GM23248 (cell line): ENCODE measurements at regions not wholly inside any gene's neighbourhood (a gene's known extent, or its start where the extent isn't known, plus 50 kb on each side); places are given as distances from the start of the nearest gene placed in this dataset.

Source experiments
- DNase-seq: peaks from one replicate; pipeline ENCODE4 v3.0.0-alpha.2; 2015
- H2AFZ ChIP-seq: fragments of 200-600 bp; sonication (generic); 2 replicates; pipeline ENCODE4 v1.6.1; 2016; ENCODE audit warnings: antibody characterized with exemption
- H3F3A ChIP-seq: fragments of 200-600 bp; sonication (generic); 2 replicates; pipeline ENCODE4 v1.6.1; 2016; ENCODE audit warnings: mild to moderate bottlenecking, antibody characterized with exemption, mixed run types; ENCODE audit not compliant: insufficient read depth
- H3K27ac ChIP-seq: fragments of 200-600 bp; sonication (generic); 2 replicates; pipeline ENCODE4 v1.5.1; 2016; ENCODE audit warnings: mild to moderate bottlenecking
- H3K27me3 ChIP-seq: fragments of 200-600 bp; sonication (generic); replicated peaks from 2 replicates; pipeline ENCODE4 v1.6.1; 2016; ENCODE audit warnings: mild to moderate bottlenecking; ENCODE audit not compliant: insufficient read depth
- H3K36me3 ChIP-seq: fragments of 200-600 bp; sonication (generic); 2 replicates; pipeline ENCODE4 v1.6.1; 2016; ENCODE audit warnings: low read depth, mild to moderate bottlenecking
- H3K4me1 ChIP-seq: fragments of 200-600 bp; sonication (generic); 2 replicates; pipeline ENCODE4 v1.6.1; 2016; ENCODE audit warnings: mild to moderate bottlenecking; ENCODE audit not compliant: insufficient read depth
- H3K4me2 ChIP-seq: fragments of 200-600 bp; sonication (generic); one replicate; pipeline ENCODE4 v1.6.1; 2016; ENCODE audit warnings: mild to moderate bottlenecking; ENCODE audit not compliant: unreplicated experiment
- H3K4me3 ChIP-seq: fragments of 200-600 bp; sonication (generic); 2 replicates; pipeline ENCODE4 v1.5.1; 2016; ENCODE audit warnings: mild to moderate bottlenecking
- H3K79me2 ChIP-seq: fragments of 200-600 bp; sonication (generic); 2 replicates; pipeline ENCODE4 v1.6.1; 2016; ENCODE audit warnings: mild to moderate bottlenecking; ENCODE audit not compliant: insufficient read depth
- H3K9ac ChIP-seq: fragments of 200-600 bp; sonication (generic); 2 replicates; pipeline ENCODE4 v1.6.1; 2016; ENCODE audit warnings: mild to moderate bottlenecking
- H3K9me2 ChIP-seq: fragments of 200-600 bp; sonication (generic); 2 replicates; pipeline ENCODE4 v1.6.1; 2016; ENCODE audit warnings: mixed run types, mild to moderate bottlenecking, moderate library complexity; ENCODE audit not compliant: insufficient read depth
- H3K9me3 ChIP-seq: fragments of 200-600 bp; sonication (generic); one replicate; pipeline ENCODE4 v1.6.1; 2017; ENCODE audit warnings: low read depth
- H4K20me1 ChIP-seq: fragments of 200-600 bp; sonication (generic); 2 replicates; pipeline ENCODE4 v1.6.0; 2016; ENCODE audit not compliant: insufficient read depth
- EZH2 ChIP-seq: fragments of 200-600 bp; sonication (generic); IDR thresholded peaks from 2 replicates; pipeline ENCODE4 v1.6.1; 2018; ENCODE audit warnings: antibody characterized with exemption, mild to moderate bottlenecking; ENCODE audit not compliant: insufficient read depth, poor library complexity, severe bottlenecking
- EZH2phosphoT487 ChIP-seq: fragments of 200-600 bp; sonication (generic); IDR thresholded peaks from 2 replicates; pipeline ENCODE4 v1.6.1; 2018; ENCODE audit warnings: antibody characterized with exemption, moderate library complexity, mild to moderate bottlenecking, low read depth; ENCODE audit not compliant: insufficient read depth
- WGBS, 2 experiments: methylation state at CpG; one replicate each; pipeline ENCODE4 v1.1.6; 2015 to 2017; ENCODE audit warnings: low lambda C conversion rate in 2 of 2, low coverage in 1 of 2; ENCODE audit errors: missing lambda C conversion rate in 2 of 2; 5-methylcytosine and 5-hydroxymethylcytosine counted together
- in situ Hi-C: fragments of 300-500 bp; cut with MboI; formaldehyde crosslinking; loops from 2 replicates; pipeline ENCODE4 v1.15.0; 2020

- Histone ChIP-seq H3K36me3 (no peaks in the 10 kb centered on the region), H3K4me1 (no peaks in the 10 kb centered on the region), H3K9ac (no peak overlapping the region), H3K9me3 (no peaks in the 10 kb centered on the region), H3K27ac (no peak overlapping the region), H4K20me1 (no peaks in the 10 kb centered on the region), H3K79me2 (no peaks in the 10 kb centered on the region), H3K4me2 (no peak overlapping the region), H3K4me3 (no peak overlapping the region), H3K27me3 (peaks cover 9% of the 10 kb centered on the region; the same call in 1 of the 2 replicates), H3K9me2 (no peaks in the 10 kb centered on the region), H3F3A (no peaks in the 10 kb centered on the region), H2AFZ (no peak overlapping the region)
- DNase-seq, result no peak
- WGBS, 2 experiments, result 46% methylated on average over 6 of the region's 6 CpGs
- TF ChIP-seq EZH2 (no peak), EZH2phosphoT487 (no peak)
- in situ Hi-C loops, result no loop called here
These were observed 184.2 kb downstream of the LY86 start for GRCh38 chr6:6772751-6773150.

GRCh38 chr6:6775074-6775473 is 186.6 kb downstream of the LY86 start:
- H3K9me2 ChIP-seq, result no peaks in the 10 kb centered on the region
- H3K9me3 ChIP-seq, result no peaks in the 10 kb centered on the region
- no peak overlapping the region for H3K9ac ChIP-seq
- 62 to 75% methylated on average over 3 of the region's 3 CpGs for WGBS, 2 experiments
- no peaks in the 10 kb centered on the region for H3K4me1 ChIP-seq
- TF ChIP-seq EZH2phosphoT487, result no peak
- TF ChIP-seq EZH2, result no peak
- H3F3A ChIP-seq, result no peaks in the 10 kb centered on the region
- no peak overlapping the region for H3K4me3 ChIP-seq
- H2AFZ ChIP-seq, result no peak overlapping the region
- H4K20me1 ChIP-seq, result no peaks in the 10 kb centered on the region
- no peak for DNase-seq
- peaks cover 9% of the 10 kb centered on the region; the same call in 1 of the 2 replicates for H3K27me3 ChIP-seq
- H3K36me3 ChIP-seq, result no peaks in the 10 kb centered on the region
- no peaks in the 10 kb centered on the region for H3K79me2 ChIP-seq
- H3K27ac ChIP-seq, result no peak overlapping the region
- in situ Hi-C loops, result no loop called here
- no peak overlapping the region for H3K4me2 ChIP-seq

GRCh38 chr6:6780231-6780630 is 191.7 kb downstream of the LY86 start:
- Histone ChIP-seq H3K27me3 (0 out of 2 replicates have a peak, but pooled peaks cover 9% of the 10 kb centered on the region), H2AFZ (no peak overlapping the region), H3K9me2 (no peaks in the 10 kb centered on the region), H3K9me3 (no peaks in the 10 kb centered on the region), H3K4me3 (no peak overlapping the region), H3K4me1 (peaks cover 22% of the 10 kb centered on the region), H4K20me1 (no peaks in the 10 kb centered on the region), H3K9ac (no peak overlapping the region), H3K36me3 (no peaks in the 10 kb centered on the region), H3K79me2 (no peaks in the 10 kb centered on the region), H3K27ac (no peak overlapping the region), H3F3A (peaks cover 18% of the 10 kb centered on the region; the same call in 1 of the 2 replicates), H3K4me2 (no peak overlapping the region)
- in situ Hi-C loops, result no loop called here
- WGBS, 2 experiments, result 89 to 92% methylated on average over 10 of the region's 10 CpGs
- no peak for TF ChIP-seq EZH2
- TF ChIP-seq EZH2phosphoT487, result no peak
- DNase-seq, result no peak

- TF ChIP-seq EZH2 (no peak), EZH2phosphoT487 (no peak)
- Histone ChIP-seq H3K27ac (no peak overlapping the region), H3K9ac (no peak overlapping the region), H3K27me3 (0 out of 2 replicates have a peak, but pooled peaks cover 8% of the 10 kb centered on the region), H2AFZ (no peak overlapping the region), H3K4me1 (peaks cover 22% of the 10 kb centered on the region), H4K20me1 (no peaks in the 10 kb centered on the region), H3K79me2 (no peaks in the 10 kb centered on the region), H3K4me2 (peak overlapping the region; percentile 35), H3K36me3 (no peaks in the 10 kb centered on the region), H3K9me2 (no peaks in the 10 kb centered on the region), H3F3A (peaks cover 18% of the 10 kb centered on the region; the same call in 1 of the 2 replicates), H3K4me3 (no peak overlapping the region), H3K9me3 (no peaks in the 10 kb centered on the region)
- peak; percentile 88 for DNase-seq
- in situ Hi-C loops, result no loop called here
- WGBS, 2 experiments, result 5 to 6% methylated on average over 3 of the region's 3 CpGs
These were observed 192.8 kb downstream of the LY86 start for GRCh38 chr6:6781172-6781872.
